GDM1 (cell line): ENCODE measurements at regions not wholly inside any gene's neighbourhood (a gene's known extent, or its start where the extent isn't known, plus 50 kb on each side); places are given as distances from the start of the nearest gene placed in this dataset.

Experiments
- DNase-seq: peaks from one replicate; lab custom pipeline; 2025; lab: John Stamatoyannopoulos, UW

GRCh38 chr1:5338466-5338865 is 653.8 kb downstream of the NPHP4 start:
- DNase-seq = no peak

- DNase-seq = no peak
Observed at GRCh38 chr1:5333291-5333690, 658.9 kb downstream of the NPHP4 start.

GRCh38 chr1:5331101-5331500 is 661.1 kb downstream of the NPHP4 start:
- no peak for DNase-seq

GRCh38 chr1:5329068-5329739 is 663.0 kb downstream of the NPHP4 start:
- DNase-seq = no peak

- DNase-seq = no peak
Observed at GRCh38 chr1:5324883-5325282, 667.3 kb downstream of the NPHP4 start.

GRCh38 chr1:5318143-5318816 is 663.9 kb downstream of the AJAP1 start:
- no peak for DNase-seq

GRCh38 chr1:5317391-5317790 is 663.0 kb downstream of the AJAP1 start:
- DNase-seq = no peak

- no peak for DNase-seq
Observed at GRCh38 chr1:5312862-5313261, 658.5 kb downstream of the AJAP1 start.

- DNase-seq = no peak
Observed at GRCh38 chr1:5312293-5312674, 657.9 kb downstream of the AJAP1 start.

- DNase-seq = no peak
Observed at GRCh38 chr1:5311634-5312292, 657.4 kb downstream of the AJAP1 start.

GRCh38 chr1:5311147-5311546 is 656.7 kb downstream of the AJAP1 start:
- DNase-seq = no peak

- no peak for DNase-seq
Observed at GRCh38 chr1:5308249-5308648, 653.8 kb downstream of the AJAP1 start.

GRCh38 chr1:5304702-5305101 is 650.3 kb downstream of the AJAP1 start:
- DNase-seq = no peak

- DNase-seq = no peak
Observed at GRCh38 chr1:5298376-5298775, 644.0 kb downstream of the AJAP1 start.

GRCh38 chr1:5297886-5298239 is 643.5 kb downstream of the AJAP1 start:
- no peak for DNase-seq

GRCh38 chr1:5297180-5297885 is 642.9 kb downstream of the AJAP1 start:
- DNase-seq = no peak

GRCh38 chr1:5296557-5297179 is 642.3 kb downstream of the AJAP1 start:
- DNase-seq = no peak

- no peak for DNase-seq
Observed at GRCh38 chr1:5296095-5296494, 641.7 kb downstream of the AJAP1 start.

GRCh38 chr1:5291889-5292288 is 637.5 kb downstream of the AJAP1 start:
- DNase-seq = no peak

- DNase-seq = no peak
Observed at GRCh38 chr1:5287178-5288150, 633.1 kb downstream of the AJAP1 start.

GRCh38 chr1:5286244-5286643 is 631.8 kb downstream of the AJAP1 start:
- no peak for DNase-seq
